ENCODE measurements at regions not wholly inside any gene's neighbourhood (a gene's known extent, or its start where the extent isn't known, plus 50 kb on each side); places are given as distances from the start of the nearest gene placed in this dataset.

DNA sequence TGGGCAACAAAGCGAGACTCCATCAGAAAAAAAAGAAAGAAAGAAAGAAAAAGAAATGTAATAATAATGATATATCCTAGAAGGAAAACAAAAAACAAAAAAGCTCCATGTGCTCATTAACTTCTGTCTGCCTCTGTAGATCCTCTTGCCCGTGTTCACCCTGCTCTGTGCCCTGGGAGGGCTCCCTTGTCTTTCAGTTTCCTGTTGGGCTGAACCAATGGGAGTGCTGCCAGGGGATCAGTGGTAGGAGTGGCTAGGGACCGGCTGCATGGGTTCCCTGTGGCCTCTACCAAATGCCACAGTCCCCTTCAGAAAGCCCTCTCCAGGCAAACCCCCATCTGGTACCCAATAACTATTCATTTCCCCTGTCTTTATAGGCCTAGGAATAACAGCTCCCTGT, 51.8 kb upstream of the PARD3 start:
- no peak overlapping the region for H3K4me3 ChIP-seq (ENCODE audit: low read depth, low read length)
- DNase-seq (ENCODE audit: low read depth): no peak
- no peak for TF ChIP-seq CTCF (conservative IDR thresholded peaks at IDR 0.05; ENCODE audit: low read depth, low read length)
